Trophoblast cell (in vitro differentiated cells and primary cell): ENCODE measurements at regions not wholly inside any gene's neighbourhood (a gene's known extent, or its start where the extent isn't known, plus 50 kb on each side); places are given as distances from the start of the nearest gene placed in this dataset.

Experiments
- DNase-seq, 2 donors: peaks; one replicate each; pipeline ENCODE4 v3.0.0-alpha.2; 2016
- H2AFZ ChIP-seq: 2 replicates; pipeline ENCODE4 v1.6.1; 2013; ENCODE audit warnings: low read length, moderate library complexity, mild to moderate bottlenecking; ENCODE audit not compliant: insufficient read depth, poor library complexity
- H2AK5ac ChIP-seq: 2 replicates; pipeline ENCODE4 v1.6.1; 2013; ENCODE audit warnings: mild to moderate bottlenecking, low read length
- H2BK120ac ChIP-seq: 2 replicates; pipeline ENCODE4 v1.6.1; 2013; ENCODE audit warnings: low read length, mild to moderate bottlenecking, moderate library complexity; ENCODE audit not compliant: insufficient read depth, poor library complexity
- H2BK12ac ChIP-seq: 2 replicates; pipeline ENCODE4 v1.6.1; 2013; ENCODE audit warnings: mild to moderate bottlenecking, low read length, moderate library complexity
- H2BK5ac ChIP-seq: 2 replicates; pipeline ENCODE4 v1.6.1; 2013; ENCODE audit warnings: low read length, low read depth, moderate library complexity, mild to moderate bottlenecking; ENCODE audit not compliant: poor library complexity
- H3K14ac ChIP-seq: 2 replicates; pipeline ENCODE4 v1.6.1; 2013; ENCODE audit warnings: mild to moderate bottlenecking, low read length
- H3K18ac ChIP-seq: 2 replicates; pipeline ENCODE4 v1.6.1; 2013; ENCODE audit warnings: mild to moderate bottlenecking, low read length
- H3K23ac ChIP-seq: 2 replicates; pipeline ENCODE4 v1.6.1; 2013; ENCODE audit warnings: low read length
- H3K27ac ChIP-seq: 2 replicates; pipeline ENCODE4 v1.5.1; 2013; ENCODE audit warnings: low read depth, mild to moderate bottlenecking, inconsistent platforms, low read length, moderate library complexity
- H3K27me3 ChIP-seq: 2 replicates; pipeline ENCODE4 v1.6.1; 2013; ENCODE audit warnings: inconsistent platforms, mild to moderate bottlenecking, low read length, moderate library complexity; ENCODE audit not compliant: insufficient read depth
- H3K36me3 ChIP-seq, 2 experiments: 1 replicate in 1 of 2; 2 replicates in 1 of 2; pipeline ENCODE4 v1.6.1; 2013; ENCODE audit warnings: low read length in 2 of 2, mild to moderate bottlenecking in 2 of 2, moderate library complexity in 1 of 2; ENCODE audit not compliant: insufficient read depth in 2 of 2, control insufficient read depth in 1 of 2
- H3K4ac ChIP-seq: 2 replicates; pipeline ENCODE4 v1.6.1; 2013; ENCODE audit warnings: low read depth, mild to moderate bottlenecking, low read length, moderate library complexity
- H3K4me1 ChIP-seq, 2 experiments: 1 replicate in 1 of 2; 2 replicates in 1 of 2; pipeline ENCODE4 v1.6.1; 2013; ENCODE audit warnings: low read length in 2 of 2, mild to moderate bottlenecking in 2 of 2, moderate library complexity in 1 of 2; ENCODE audit not compliant: insufficient read depth in 2 of 2, control insufficient read depth in 1 of 2
- H3K4me2 ChIP-seq: 2 replicates; pipeline ENCODE4 v1.6.1; 2013; ENCODE audit warnings: inconsistent platforms, mild to moderate bottlenecking, low read length, moderate library complexity
- H3K4me3 ChIP-seq: 2 replicates; pipeline ENCODE4 v1.5.1; 2013; ENCODE audit warnings: mild to moderate bottlenecking, low read depth, low read length, inconsistent platforms
- H3K79me1 ChIP-seq: one replicate; pipeline ENCODE4 v1.6.1; 2013; ENCODE audit warnings: low read length
- H3K79me2 ChIP-seq: 2 replicates; pipeline ENCODE4 v1.6.1; 2013; ENCODE audit warnings: low read length, mild to moderate bottlenecking; ENCODE audit not compliant: control insufficient read depth, insufficient read depth, poor library complexity
- H3K9ac ChIP-seq: 2 replicates; pipeline ENCODE4 v1.6.1; 2013; ENCODE audit warnings: mild to moderate bottlenecking, low read length
- H3K9me3 ChIP-seq: 2 replicates; pipeline ENCODE4 v1.6.1; 2013; ENCODE audit warnings: low read depth, mild to moderate bottlenecking, control low read depth, inconsistent platforms, low read length; ENCODE audit not compliant: insufficient read depth
- H4K12ac ChIP-seq: 2 replicates; pipeline ENCODE4 v1.6.1; 2013; ENCODE audit warnings: low read depth, mild to moderate bottlenecking, low read length, moderate library complexity
- H4K8ac ChIP-seq: 2 replicates; pipeline ENCODE4 v1.6.1; 2013; ENCODE audit warnings: low read depth, mild to moderate bottlenecking, low read length, moderate library complexity
- H4K91ac ChIP-seq: one replicate; pipeline ENCODE4 v1.6.1; 2013; ENCODE audit warnings: low read depth, mild to moderate bottlenecking, low read length, moderate library complexity
- WGBS: extraction: QIAGEN DNeasy Blood & Tissue Kit; methylation state at CpG from one replicate; pipeline ENCODE4 v1.1.7; 2013; ENCODE audit warnings: missing lambda C conversion rate; ENCODE audit not compliant: insufficient read length, insufficient coverage; ENCODE audit errors: extremely low coverage; 5-methylcytosine and 5-hydroxymethylcytosine counted together

GRCh38 chr5:2696156-2696807, 55.2 kb downstream of the IRX2 start:
- Histone ChIP-seq H4K91ac (no peak overlapping the region), H3K79me1 (peaks cover 2% of the 10 kb centered on the region), H3K27me3 (no peaks in the 10 kb centered on the region), H3K9me3 (peaks cover 5% of the 10 kb centered on the region), H3K9ac (no peak overlapping the region), H2BK120ac (no peak overlapping the region), H3K23ac (no peak overlapping the region), H3K18ac (no peak overlapping the region), H3K4ac (no peak overlapping the region), H2BK12ac (no peak overlapping the region), H3K4me1 (peaks cover 5 to 7% of the 10 kb centered on the region in 2 experiments), H3K27ac (no peak overlapping the region), H2BK5ac (no peak overlapping the region), H4K12ac (no peak overlapping the region), H3K4me2 (no peak overlapping the region), H3K36me3 (no peaks in the 10 kb centered on the region), H3K4me3 (no peak overlapping the region), H2AK5ac (no peak overlapping the region), H2AFZ (no peak overlapping the region), H3K14ac (no peak overlapping the region), H3K79me2 (no peaks in the 10 kb centered on the region), H4K8ac (no peak overlapping the region)
- no CpG with 5 or more reads among the region's 16 CpGs for WGBS
- no peak for DNase-seq

DNA sequence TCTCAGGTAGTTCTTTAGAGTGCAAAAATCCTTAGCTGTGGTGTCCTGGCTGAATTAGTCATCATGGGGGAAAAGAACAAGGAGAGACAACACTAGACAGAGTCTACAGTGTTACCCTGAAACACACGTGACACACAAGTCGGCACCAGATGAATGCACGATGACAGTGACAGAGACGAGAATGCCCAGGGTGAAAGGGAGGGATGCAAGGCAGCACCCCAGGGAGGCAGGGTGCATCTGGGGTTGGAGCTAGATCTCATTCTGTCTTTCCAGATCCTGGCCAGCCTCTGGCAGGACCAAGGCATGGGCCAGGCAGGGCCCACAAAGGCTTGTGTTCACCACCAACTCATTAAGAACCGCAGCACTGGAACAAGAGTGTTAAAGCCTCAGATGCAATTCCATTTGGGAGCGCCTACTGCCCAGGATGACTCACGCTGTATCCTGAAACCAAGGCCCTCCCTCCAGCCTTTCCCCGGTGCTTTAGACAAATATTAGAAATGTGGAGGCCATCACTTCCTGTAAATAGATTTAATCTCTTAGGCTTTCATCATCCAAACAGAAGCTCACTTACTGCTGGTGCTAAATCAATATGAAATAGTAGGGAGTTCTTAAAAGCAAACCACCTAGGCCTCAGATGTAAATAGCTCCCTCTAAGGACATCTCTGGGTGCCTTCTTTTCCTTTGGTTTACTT, 56.1 kb downstream of the IRX2 start:
- Histone ChIP-seq H3K9me3 (peaks cover 5% of the 10 kb centered on the region), H4K91ac (no peak overlapping the region), H2BK12ac (no peak overlapping the region), H2AK5ac (no peak overlapping the region), H3K36me3 (no peaks in the 10 kb centered on the region), H3K9ac (peak overlapping the region; percentile 48), H3K23ac (no peak overlapping the region), H3K27ac (no peak overlapping the region), H3K4me2 (no peak overlapping the region), H4K8ac (no peak overlapping the region), H3K27me3 (no peaks in the 10 kb centered on the region), H3K14ac (no peak overlapping the region), H3K79me1 (peaks cover 2% of the 10 kb centered on the region), H3K79me2 (no peaks in the 10 kb centered on the region), H2AFZ (no peak overlapping the region), H3K4me3 (no peak overlapping the region), H2BK120ac (no peak overlapping the region), H3K4me1 (peaks cover 5 to 7% of the 10 kb centered on the region in 2 experiments), H3K4ac (no peak overlapping the region), H2BK5ac (no peak overlapping the region), H4K12ac (no peak overlapping the region), H3K18ac (no peak overlapping the region)
- DNase-seq = peak; percentile 20 to 68
- WGBS = no CpG with 5 or more reads among the region's 8 CpGs

DNA sequence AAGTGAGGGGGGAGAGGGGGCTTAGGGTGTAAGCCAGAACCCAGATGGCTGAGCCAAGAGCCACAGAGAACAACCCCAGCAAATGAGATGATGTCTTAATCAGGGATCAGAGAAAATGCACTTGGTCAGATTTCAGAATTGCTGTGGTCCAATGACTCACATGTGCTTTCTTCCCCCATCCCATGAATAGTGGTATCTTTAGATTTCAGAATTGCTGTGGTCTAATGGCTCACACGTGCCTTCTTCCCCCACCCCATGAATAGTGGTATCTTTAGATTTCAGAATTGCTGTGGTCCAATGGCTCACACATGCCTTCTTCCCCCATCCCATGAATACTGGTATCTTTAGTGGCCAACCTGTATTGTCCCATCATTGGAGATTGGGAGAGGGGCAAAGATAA, 59.9 kb downstream of the IRX2 start:
- no peak overlapping the region for H2BK12ac ChIP-seq
- no peak overlapping the region for H2AFZ ChIP-seq
- no CpG with 5 or more reads among the region's 1 CpG for WGBS

DNA sequence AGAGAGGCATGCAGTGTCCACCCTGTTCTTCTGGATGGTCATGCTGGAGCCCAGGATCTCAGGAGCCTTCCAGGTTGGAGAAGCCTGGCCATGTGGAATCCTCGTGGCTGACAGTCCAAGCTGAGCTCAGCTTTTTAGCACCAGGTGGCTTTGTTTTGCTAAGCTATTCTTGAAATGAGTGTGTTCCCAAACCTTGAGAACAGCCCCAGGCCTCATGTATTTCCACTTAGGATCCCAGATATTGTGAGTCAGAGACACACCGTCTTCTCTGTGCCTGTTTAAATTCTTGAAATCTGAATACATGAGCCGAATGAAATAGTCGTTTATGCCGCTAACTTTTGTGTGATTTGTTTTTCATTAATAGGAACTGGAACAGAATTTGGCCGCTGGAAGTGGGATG, 61.2 kb downstream of the IRX2 start:
- Histone ChIP-seq H3K79me1 (no peaks in the 10 kb centered on the region), H2BK120ac (no peak overlapping the region), H3K4me1 (no peaks in the 10 kb centered on the region), H3K79me2 (no peaks in the 10 kb centered on the region), H3K9ac (no peak overlapping the region), H3K4me2 (no peak overlapping the region), H3K27me3 (no peaks in the 10 kb centered on the region), H3K14ac (no peak overlapping the region), H2AFZ (no peak overlapping the region), H3K4me3 (no peak overlapping the region), H3K18ac (no peak overlapping the region), H2BK12ac (no peak overlapping the region), H2BK5ac (no peak overlapping the region), H3K23ac (no peak overlapping the region), H3K9me3 (peaks cover 1% of the 10 kb centered on the region), H3K4ac (no peak overlapping the region), H3K27ac (no peak overlapping the region), H2AK5ac (no peak overlapping the region), H4K91ac (no peak overlapping the region), H4K12ac (no peak overlapping the region), H4K8ac (no peak overlapping the region), H3K36me3 (no peaks in the 10 kb centered on the region)
- WGBS = no CpG with 5 or more reads among the region's 6 CpGs
- no peak for DNase-seq

More for the DNA sequence above, 59.9 kb downstream of the IRX2 start:
- H4K8ac ChIP-seq = no peak overlapping the region
- no peak overlapping the region for H3K18ac ChIP-seq
- DNase-seq = no peak
- H3K9me3 ChIP-seq = peaks cover 1% of the 10 kb centered on the region
- H3K79me1 ChIP-seq = no peaks in the 10 kb centered on the region
- H3K4me1 ChIP-seq = no peaks in the 10 kb centered on the region
- no peak overlapping the region for H3K4me3 ChIP-seq
- H2AK5ac ChIP-seq = no peak overlapping the region
- H3K14ac ChIP-seq = no peak overlapping the region
- no peak overlapping the region for H3K27ac ChIP-seq
- H3K36me3 ChIP-seq = no peaks in the 10 kb centered on the region
- no peak overlapping the region for H2BK5ac ChIP-seq
- no peak overlapping the region for H2BK120ac ChIP-seq
- no peaks in the 10 kb centered on the region for H3K27me3 ChIP-seq
- no peak overlapping the region for H4K12ac ChIP-seq
- no peak overlapping the region for H3K23ac ChIP-seq
- H3K9ac ChIP-seq = no peak overlapping the region
- no peak overlapping the region for H4K91ac ChIP-seq
- H3K4ac ChIP-seq = no peak overlapping the region
- no peaks in the 10 kb centered on the region for H3K79me2 ChIP-seq
- H3K4me2 ChIP-seq = no peak overlapping the region
